HepG2 (cell line): ENCODE measurements at regions not wholly inside any gene's neighbourhood (a gene's known extent, or its start where the extent isn't known, plus 50 kb on each side); places are given as distances from the start of the nearest gene placed in this dataset.

ENCODE experiments used
- ARNT ChIP-seq: fragments of 450-650 bp; IDR thresholded peaks from 2 replicates; pipeline ENCODE4 v1.6.1; 2017
- HOMEZ ChIP-seq: IDR thresholded peaks from 2 replicates; pipeline ENCODE4 v1.6.1; 2016; ENCODE audit warnings: low read depth
- KAT8 ChIP-seq: IDR thresholded peaks from 2 replicates; pipeline ENCODE4 v1.6.1; 2016; ENCODE audit warnings: missing genetic modification reagents, missing compliant biosample characterization
- KDM2A ChIP-seq: sonication (generic); formaldehyde crosslinking; IDR thresholded peaks from 2 replicates; pipeline ENCODE4 v1.4.0; 2020; ENCODE audit warnings: low read depth, missing genetic modification reagents, borderline replicate concordance
- MZF1 ChIP-seq: sonication (generic); formaldehyde crosslinking; IDR thresholded peaks from 2 replicates; pipeline ENCODE4 v1.8.1; 2023; ENCODE audit warnings: mild to moderate bottlenecking, missing genetic modification reagents, borderline replicate concordance
- NR2C2 ChIP-seq: sonication (generic); formaldehyde crosslinking; IDR thresholded peaks from 2 replicates; pipeline ENCODE4 v1.4.0; 2020; ENCODE audit warnings: missing genetic modification reagents, mild to moderate bottlenecking, moderate library complexity, borderline replicate concordance
- POLR2AphosphoS5 ChIP-seq: IDR thresholded peaks from 2 replicates; pipeline ENCODE4 v1.6.1; 2012; ENCODE audit warnings: low read depth, low read length
- TARDBP ChIP-seq: sonication (generic); formaldehyde crosslinking; IDR thresholded peaks from 2 replicates; pipeline ENCODE4 v1.8.0; 2022; ENCODE audit warnings: mild to moderate bottlenecking, missing genetic modification reagents
- TFE3 ChIP-seq: IDR thresholded peaks from 2 replicates; pipeline ENCODE4 v1.6.1; 2016
- THRA ChIP-seq: sonication (generic); formaldehyde crosslinking; IDR thresholded peaks from 2 replicates; pipeline ENCODE4 v1.4.0; 2020; ENCODE audit warnings: missing genetic modification reagents, borderline replicate concordance
- ZNF331 ChIP-seq: sonication (generic); formaldehyde crosslinking; IDR thresholded peaks from 2 replicates; pipeline ENCODE4 v1.4.0; 2020; ENCODE audit warnings: missing genetic modification reagents
- ZNF556 ChIP-seq: sonication (generic); formaldehyde crosslinking; IDR thresholded peaks from 2 replicates; pipeline ENCODE4 v1.4.0; 2020; ENCODE audit warnings: mild to moderate bottlenecking, missing genetic modification reagents, borderline replicate concordance
- ZNF644 ChIP-seq: IDR thresholded peaks from 2 replicates; pipeline ENCODE4 v1.6.1; 2016; ENCODE audit warnings: low read depth
- ZNF652 ChIP-seq: IDR thresholded peaks from 2 replicates; pipeline ENCODE4 v1.6.1; 2016; ENCODE audit warnings: low read depth, borderline replicate concordance
- TF ChIP-seq, protein P1 (sequence below): IDR thresholded peaks from 2 replicates; pipeline ENCODE4 v1.6.1; 2016; ENCODE audit warnings: low read depth, missing genetic modification reagents, missing compliant biosample characterization
- TF ChIP-seq, protein P2 (sequence below): sonication (generic); formaldehyde crosslinking; IDR thresholded peaks from 2 replicates; pipeline ENCODE4 v1.4.0; 2020; ENCODE audit warnings: missing genetic modification reagents

DNA sequence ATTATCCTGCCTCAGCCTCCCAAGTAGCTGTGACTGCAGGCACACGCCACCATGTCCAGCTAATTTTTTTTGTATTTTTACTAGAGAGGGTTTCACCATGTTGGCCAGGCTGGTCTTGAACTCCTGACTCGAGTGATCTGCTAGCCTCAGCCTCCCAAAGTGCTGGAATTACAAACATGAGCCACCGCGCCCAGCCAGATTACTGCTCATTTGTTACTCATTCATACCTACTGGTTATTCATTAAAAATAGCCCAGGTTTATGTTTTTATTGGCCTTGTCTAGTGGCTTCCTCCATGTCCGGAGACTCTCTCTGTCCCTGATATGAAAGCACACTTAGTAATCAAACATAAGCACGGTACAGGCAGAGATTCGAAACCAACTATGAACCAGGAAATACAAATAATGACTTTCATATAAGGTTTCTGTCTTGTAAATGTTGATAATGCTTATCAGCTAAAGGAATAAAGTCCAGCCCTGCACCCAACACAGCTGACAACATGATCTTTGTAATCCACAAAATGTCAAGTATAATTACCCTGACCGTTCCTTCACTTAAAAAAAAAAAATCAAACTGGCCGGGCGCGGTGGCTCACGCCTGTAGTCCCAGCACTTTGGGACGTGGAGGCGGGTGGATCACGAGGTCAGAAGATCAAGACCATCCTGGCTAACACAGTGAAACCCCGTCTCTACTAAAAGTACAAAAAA, 50.4 kb upstream of the CXADR start (continued):
- TF ChIP-seq ZNF652 (CRISPR knock-in tag) = peak; percentile 29; the same call in 1 of the 2 replicates
- TF ChIP-seq POLR2AphosphoS5 = no peak
- 0 out of 2 replicates have a peak, but pooled peaks have one; percentile 41 for TF ChIP-seq ZNF331
- TF ChIP-seq, protein P1, sequence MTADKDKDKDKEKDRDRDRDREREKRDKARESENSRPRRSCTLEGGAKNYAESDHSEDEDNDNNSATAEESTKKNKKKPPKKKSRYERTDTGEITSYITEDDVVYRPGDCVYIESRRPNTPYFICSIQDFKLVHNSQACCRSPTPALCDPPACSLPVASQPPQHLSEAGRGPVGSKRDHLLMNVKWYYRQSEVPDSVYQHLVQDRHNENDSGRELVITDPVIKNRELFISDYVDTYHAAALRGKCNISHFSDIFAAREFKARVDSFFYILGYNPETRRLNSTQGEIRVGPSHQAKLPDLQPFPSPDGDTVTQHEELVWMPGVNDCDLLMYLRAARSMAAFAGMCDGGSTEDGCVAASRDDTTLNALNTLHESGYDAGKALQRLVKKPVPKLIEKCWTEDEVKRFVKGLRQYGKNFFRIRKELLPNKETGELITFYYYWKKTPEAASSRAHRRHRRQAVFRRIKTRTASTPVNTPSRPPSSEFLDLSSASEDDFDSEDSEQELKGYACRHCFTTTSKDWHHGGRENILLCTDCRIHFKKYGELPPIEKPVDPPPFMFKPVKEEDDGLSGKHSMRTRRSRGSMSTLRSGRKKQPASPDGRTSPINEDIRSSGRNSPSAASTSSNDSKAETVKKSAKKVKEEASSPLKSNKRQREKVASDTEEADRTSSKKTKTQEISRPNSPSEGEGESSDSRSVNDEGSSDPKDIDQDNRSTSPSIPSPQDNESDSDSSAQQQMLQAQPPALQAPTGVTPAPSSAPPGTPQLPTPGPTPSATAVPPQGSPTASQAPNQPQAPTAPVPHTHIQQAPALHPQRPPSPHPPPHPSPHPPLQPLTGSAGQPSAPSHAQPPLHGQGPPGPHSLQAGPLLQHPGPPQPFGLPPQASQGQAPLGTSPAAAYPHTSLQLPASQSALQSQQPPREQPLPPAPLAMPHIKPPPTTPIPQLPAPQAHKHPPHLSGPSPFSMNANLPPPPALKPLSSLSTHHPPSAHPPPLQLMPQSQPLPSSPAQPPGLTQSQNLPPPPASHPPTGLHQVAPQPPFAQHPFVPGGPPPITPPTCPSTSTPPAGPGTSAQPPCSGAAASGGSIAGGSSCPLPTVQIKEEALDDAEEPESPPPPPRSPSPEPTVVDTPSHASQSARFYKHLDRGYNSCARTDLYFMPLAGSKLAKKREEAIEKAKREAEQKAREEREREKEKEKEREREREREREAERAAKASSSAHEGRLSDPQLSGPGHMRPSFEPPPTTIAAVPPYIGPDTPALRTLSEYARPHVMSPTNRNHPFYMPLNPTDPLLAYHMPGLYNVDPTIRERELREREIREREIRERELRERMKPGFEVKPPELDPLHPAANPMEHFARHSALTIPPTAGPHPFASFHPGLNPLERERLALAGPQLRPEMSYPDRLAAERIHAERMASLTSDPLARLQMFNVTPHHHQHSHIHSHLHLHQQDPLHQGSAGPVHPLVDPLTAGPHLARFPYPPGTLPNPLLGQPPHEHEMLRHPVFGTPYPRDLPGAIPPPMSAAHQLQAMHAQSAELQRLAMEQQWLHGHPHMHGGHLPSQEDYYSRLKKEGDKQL (CRISPR knock-in tag) = 0 out of 2 replicates have a peak, but pooled peaks have one; percentile 18
- TF ChIP-seq ZNF644 = 0 out of 2 replicates have a peak, but pooled peaks have one; percentile 14
- TF ChIP-seq KDM2A (CRISPR knock-in tag) = peak; percentile 25; the same call in 1 of the 2 replicates
- TF ChIP-seq MZF1 = no peak
- TF ChIP-seq, protein P2, sequence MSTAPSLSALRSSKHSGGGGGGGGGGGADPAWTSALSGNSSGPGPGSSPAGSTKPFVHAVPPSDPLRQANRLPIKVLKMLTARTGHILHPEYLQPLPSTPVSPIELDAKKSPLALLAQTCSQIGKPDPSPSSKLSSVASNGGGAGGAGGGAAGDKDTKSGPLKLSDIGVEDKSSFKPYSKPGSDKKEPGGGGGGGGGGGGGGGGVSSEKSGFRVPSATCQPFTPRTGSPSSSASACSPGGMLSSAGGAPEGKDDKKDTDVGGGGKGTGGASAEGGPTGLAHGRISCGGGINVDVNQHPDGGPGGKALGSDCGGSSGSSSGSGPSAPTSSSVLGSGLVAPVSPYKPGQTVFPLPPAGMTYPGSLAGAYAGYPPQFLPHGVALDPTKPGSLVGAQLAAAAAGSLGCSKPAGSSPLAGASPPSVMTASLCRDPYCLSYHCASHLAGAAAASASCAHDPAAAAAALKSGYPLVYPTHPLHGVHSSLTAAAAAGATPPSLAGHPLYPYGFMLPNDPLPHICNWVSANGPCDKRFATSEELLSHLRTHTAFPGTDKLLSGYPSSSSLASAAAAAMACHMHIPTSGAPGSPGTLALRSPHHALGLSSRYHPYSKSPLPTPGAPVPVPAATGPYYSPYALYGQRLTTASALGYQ = peak; percentile 75; the same call in 1 of the 2 replicates
- no peak for TF ChIP-seq ARNT
- TF ChIP-seq KAT8 (CRISPR knock-in tag) = 0 out of 2 replicates have a peak, but pooled peaks have one; percentile 39
- peak; percentile 47; the same call in 1 of the 2 replicates for TF ChIP-seq THRA (CRISPR knock-in tag)
- TF ChIP-seq NR2C2 (CRISPR knock-in tag) = peak; percentile 28; the same call in 1 of the 2 replicates
- TF ChIP-seq TARDBP (CRISPR knock-in tag) = peak; percentile 83; the same call in 1 of the 2 replicates
- peak; percentile 80; the same call in 1 of the 2 replicates for TF ChIP-seq HOMEZ (CRISPR knock-in tag)
- TF ChIP-seq TFE3 (CRISPR knock-in tag) = peak; percentile 45; the same call in 1 of the 2 replicates
- TF ChIP-seq ZNF556 (CRISPR knock-in tag) = 0 out of 2 replicates have a peak, but pooled peaks have one; percentile 32
